AG08395 (cell line): ENCODE measurements at regions not wholly inside any gene's neighbourhood (a gene's known extent, or its start where the extent isn't known, plus 50 kb on each side); places are given as distances from the start of the nearest gene placed in this dataset.
"Not testable (repeated sequence)": the region's sequence is repeated elsewhere in the genome, so short reads cannot be mapped to it uniquely, and the experiment has no call there.

Source experiments
- DNase-seq: peaks from one replicate; pipeline ENCODE4 v3.0.0; 2012; ENCODE audit warnings: mixed read lengths, low spot score

- no peak for DNase-seq
These were observed 54.0 kb upstream of the RBFOX1 start for GRCh38 chr16:7278636-7279035.

DNA sequence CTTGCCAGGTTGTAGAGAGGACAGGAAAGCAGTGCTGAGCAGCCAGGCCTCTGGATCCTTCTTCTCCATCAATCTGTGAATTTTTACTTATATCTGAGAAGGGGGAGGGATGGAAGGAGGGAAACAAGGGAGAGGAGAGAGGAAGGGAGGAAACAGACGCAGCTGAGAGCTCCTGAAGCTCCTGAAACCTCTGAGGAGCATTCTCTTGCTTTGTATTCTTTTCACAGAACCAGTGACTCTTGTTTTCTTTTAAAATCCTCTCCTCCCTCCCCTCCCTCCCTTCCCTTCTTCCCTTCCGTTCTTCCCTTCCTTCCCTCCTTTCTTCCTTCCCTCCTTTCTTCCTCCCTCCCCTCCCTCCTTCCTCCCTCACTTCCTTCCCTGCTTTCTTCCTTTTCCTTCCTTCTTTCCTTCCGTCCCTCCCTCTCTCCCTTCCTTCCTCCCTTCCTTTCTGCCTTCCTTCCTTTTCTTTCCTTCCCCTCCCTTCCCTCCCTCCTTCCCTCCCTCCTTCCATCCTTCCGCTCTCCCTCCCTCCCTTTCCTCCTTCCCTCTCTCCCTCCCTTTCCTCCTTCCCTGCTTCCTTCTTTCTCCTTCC is 60.0 kb upstream of the RBFOX1 start:
- no peak for DNase-seq

GRCh38 chr16:7271486-7271885 is 61.2 kb upstream of the RBFOX1 start:
- no peak for DNase-seq

DNA sequence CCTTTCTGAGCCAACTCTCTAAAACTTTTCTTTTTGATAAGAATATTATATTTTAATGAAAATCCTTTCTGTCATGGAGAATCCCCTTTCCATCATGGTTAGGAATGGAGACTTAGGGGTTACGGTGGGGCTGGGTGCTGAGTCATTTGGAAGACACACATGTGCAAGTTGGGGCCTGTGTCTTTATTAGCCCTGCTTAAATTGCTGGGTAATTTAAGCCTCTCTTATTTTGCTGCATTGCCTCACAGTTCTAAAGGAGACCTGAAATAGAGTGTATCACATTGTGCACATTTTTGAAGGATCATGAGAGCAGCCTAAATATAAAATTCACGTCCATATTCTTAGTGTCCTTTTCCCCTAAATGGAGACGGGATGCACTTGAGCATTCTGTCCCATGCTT is 61.8 kb upstream of the RBFOX1 start:
- no peak for DNase-seq

GRCh38 chr16:7270006-7270405 is 62.6 kb upstream of the RBFOX1 start:
- no peak for DNase-seq

GRCh38 chr16:7268182-7268581 is 64.5 kb upstream of the RBFOX1 start:
- no peak for DNase-seq

DNA sequence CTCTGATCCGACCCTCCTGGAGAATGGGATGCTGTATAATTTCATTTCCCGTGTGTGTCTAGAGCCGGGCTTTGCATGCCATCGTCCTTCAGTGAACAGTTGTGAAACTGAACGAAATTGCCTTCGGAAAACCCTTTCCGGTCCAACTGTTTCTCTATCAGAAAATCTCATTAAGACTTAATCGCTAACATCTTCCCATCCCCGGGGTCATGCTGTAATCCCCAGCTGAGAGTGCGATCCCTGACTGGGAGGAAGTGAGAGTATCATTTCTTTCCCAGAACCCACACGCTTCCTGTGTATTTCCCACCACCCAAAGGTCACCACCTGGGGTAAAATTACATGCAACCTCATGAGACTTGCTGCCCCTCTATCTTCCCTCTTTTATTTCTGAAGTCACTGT is 75.6 kb upstream of the RBFOX1 start:
- no peak for DNase-seq

GRCh38 chr16:7246578-7246977 is 86.1 kb upstream of the RBFOX1 start:
- no peak for DNase-seq

GRCh38 chr16:7239547-7239946 is 93.1 kb upstream of the RBFOX1 start:
- no peak for DNase-seq

GRCh38 chr16:7236824-7237410 is 95.7 kb upstream of the RBFOX1 start:
- no peak for DNase-seq

GRCh38 chr16:7233975-7234374 is 98.7 kb upstream of the RBFOX1 start:
- DNase-seq = no peak

- no peak for DNase-seq
These were observed 100.9 kb upstream of the RBFOX1 start for GRCh38 chr16:7231762-7232161.

GRCh38 chr16:7229433-7230218 is 103.0 kb upstream of the RBFOX1 start:
- DNase-seq = not testable (repeated sequence)

DNA sequence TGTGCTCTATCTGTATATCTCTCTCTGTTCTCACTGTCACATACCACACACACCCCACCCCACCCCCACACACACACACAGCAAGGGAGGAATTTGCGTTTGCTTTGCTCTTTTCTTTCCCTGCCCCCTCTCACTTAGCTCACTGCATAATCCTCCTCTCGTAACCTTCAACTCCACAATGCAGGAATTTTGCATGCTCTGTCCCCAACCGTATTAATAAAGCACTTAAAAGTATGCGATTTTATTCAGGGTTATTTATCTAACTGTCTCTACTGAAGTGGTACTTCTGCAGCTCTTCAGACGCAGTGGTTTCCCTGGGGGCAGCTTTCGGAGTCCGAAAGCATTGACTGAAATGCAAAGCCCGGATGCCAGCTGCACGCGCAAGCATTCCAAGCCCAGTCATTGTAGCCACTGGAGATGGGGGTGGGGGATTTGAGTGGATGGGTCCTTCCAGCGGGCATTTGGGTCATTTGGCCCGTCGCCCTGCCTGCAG is 105.4 kb upstream of the RBFOX1 start:
- no peak for DNase-seq

GRCh38 chr16:7221157-7221556 is 111.5 kb upstream of the RBFOX1 start:
- no peak for DNase-seq

DNA sequence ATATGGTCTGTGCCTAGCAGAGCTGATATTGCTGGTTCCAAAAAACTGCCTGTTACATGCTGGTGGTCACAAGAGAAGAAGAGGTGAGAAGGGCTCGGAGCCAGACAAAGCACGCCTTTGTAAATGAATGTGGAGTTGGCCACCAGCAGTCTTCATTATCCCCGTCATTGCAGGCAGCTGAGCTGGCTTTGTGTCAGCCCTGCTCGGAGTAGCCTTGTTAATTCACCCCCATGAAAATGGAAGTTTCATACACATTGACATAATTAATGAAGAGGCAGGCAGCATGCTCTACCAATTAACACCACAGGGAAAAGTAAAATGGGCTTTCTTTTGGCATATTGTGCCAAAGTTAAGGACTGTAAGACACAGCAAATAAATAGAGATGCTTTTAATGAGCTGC is 113.7 kb upstream of the RBFOX1 start:
- no peak for DNase-seq

DNA sequence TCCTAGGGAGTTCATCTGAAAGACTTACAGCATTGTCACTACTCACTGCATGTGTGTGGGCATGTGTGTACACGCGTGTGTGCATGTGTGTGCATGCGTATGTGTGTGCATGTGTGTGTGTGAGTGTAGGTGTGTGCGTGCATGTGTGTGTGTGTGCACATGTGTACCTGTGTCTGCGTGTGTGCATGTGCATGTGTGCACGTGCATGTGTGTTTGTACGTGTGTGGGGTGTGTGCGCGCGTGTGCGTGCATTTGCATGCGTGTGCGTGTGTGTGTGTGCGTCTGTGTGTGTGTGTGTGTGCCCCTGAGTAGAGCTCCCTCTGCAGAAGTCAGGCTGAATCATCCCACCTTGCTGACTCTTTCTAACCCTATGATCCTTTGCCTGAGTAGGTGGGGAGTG is 114.8 kb upstream of the RBFOX1 start:
- no peak for DNase-seq

DNA sequence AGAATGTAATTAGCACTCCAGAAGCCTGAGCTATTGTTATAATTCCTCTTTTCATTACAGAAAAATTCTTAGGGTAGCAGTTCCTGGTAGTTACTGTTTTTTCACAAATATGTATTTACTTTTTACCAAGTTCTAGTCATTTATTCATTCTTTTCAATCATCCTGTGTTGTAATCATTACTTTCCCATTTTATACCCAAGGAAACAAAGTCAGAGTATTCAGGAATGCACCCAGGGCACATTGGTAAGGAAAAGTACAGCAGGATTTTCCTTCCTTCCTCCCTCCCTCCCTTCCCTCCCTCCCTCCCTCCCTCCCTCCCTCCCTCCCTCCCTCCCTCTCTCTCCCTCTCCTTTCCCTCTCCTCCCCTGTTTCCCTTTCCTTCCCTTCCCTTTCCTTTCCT is 115.9 kb upstream of the RBFOX1 start:
- DNase-seq = no peak

- no peak for DNase-seq
These were observed 120.9 kb upstream of the RBFOX1 start for GRCh38 chr16:7211781-7212180.

DNA sequence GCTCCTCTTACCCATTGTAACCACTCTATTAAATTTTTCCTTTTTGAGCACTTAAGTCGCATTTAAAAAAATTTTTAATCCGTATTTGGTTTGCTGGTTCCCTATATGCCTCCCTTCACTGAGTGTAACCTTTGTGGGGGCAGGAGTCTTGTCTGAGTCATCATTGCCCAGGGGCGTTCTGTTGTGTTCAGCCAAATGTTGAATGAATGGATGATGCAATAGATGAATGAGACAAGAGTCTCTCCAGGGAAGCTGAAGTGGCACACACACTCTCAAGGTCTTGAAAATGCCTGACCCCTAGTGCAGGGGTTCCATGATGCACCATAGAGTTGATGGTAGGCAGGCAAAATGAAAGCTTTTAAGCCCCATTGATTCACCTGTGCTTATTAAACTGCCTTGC is 123.0 kb upstream of the RBFOX1 start:
- DNase-seq = no peak

- DNase-seq = no peak
These were observed 126.2 kb upstream of the RBFOX1 start for GRCh38 chr16:7206469-7206868.

- DNase-seq = no peak
These were observed 132.3 kb upstream of the RBFOX1 start for GRCh38 chr16:7200320-7200719.

DNA sequence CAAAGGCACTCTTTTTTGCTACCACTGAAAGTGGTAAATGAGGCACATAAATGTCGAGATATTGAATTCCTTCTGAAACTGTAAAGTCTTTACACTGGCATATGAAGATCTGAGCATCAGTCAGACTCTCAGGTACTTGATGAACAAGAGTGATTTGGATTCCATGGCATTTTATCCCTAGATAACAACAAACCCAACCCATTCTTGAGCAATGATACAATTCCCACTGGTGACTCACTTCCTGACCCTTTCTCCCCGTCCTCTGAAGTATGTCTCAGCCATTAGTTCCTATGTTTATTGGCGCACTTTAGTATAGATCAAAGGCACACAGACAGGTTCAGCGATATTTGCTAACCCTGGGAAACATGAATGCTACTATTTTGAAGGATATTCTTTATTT is 147.0 kb upstream of the RBFOX1 start:
- no peak for DNase-seq
